Brain microvascular endothelial cell (primary cell): ENCODE measurements at regions not wholly inside any gene's neighbourhood (a gene's known extent, or its start where the extent isn't known, plus 50 kb on each side); places are given as distances from the start of the nearest gene placed in this dataset.

Source experiments
- DNase-seq: peaks from one replicate; pipeline ENCODE4 v3.0.0-alpha.2; 2020
- H3K27ac ChIP-seq: fragments of 250-450 bp; sonication (Bioruptor Pico); 2 replicates; pipeline ENCODE4 v1.5.1; 2020; ENCODE audit warnings: mild to moderate bottlenecking, moderate library complexity
- H3K27me3 ChIP-seq: fragments of 250-450 bp; sonication (Bioruptor Pico); replicated peaks from 2 replicates; pipeline ENCODE4 v1.5.1; 2020; ENCODE audit warnings: mild to moderate bottlenecking
- H3K36me3 ChIP-seq: fragments of 250-450 bp; sonication (Bioruptor Pico); replicated peaks from 2 replicates; pipeline ENCODE4 v1.5.1; 2020; ENCODE audit warnings: mild to moderate bottlenecking
- H3K4me3 ChIP-seq: 2 replicates; pipeline ENCODE4 v1.5.1; 2011; ENCODE audit warnings: low read depth, mild to moderate bottlenecking, control low read depth, low read length, moderate library complexity
- CTCF ChIP-seq: IDR thresholded peaks from 2 replicates; pipeline ENCODE4 v1.5.1; 2011; ENCODE audit warnings: low read depth, mild to moderate bottlenecking, moderate library complexity, low read length, control low read depth, inconsistent platforms; ENCODE audit errors: missing control alignments
- in situ Hi-C: cut with HindIII; loops from 2 replicates; pipeline ENCODE4 v1.10.0; 2017; ENCODE audit warnings: low sequenced_read_pairs, low pct_ligation_motif_present

GRCh38 chr5:118675247-118675646 is 313.1 kb downstream of the DTWD2 start:
- H3K4me3 ChIP-seq, result no peak overlapping the region
- no peaks in the 10 kb centered on the region for H3K36me3 ChIP-seq
- TF ChIP-seq CTCF, result no peak
- no peak overlapping the region for H3K27ac ChIP-seq
- no peak for DNase-seq
- H3K27me3 ChIP-seq, result no peaks in the 10 kb centered on the region
- in situ Hi-C loops, result no loop called here

- TF ChIP-seq CTCF, result no peak
- DNase-seq, result no peak
- no peak overlapping the region for H3K27ac ChIP-seq
- in situ Hi-C loops, result no loop called here
- no peaks in the 10 kb centered on the region for H3K27me3 ChIP-seq
- H3K36me3 ChIP-seq, result no peaks in the 10 kb centered on the region
- H3K4me3 ChIP-seq, result no peak overlapping the region
These were observed 330.8 kb downstream of the DTWD2 start for GRCh38 chr5:118657576-118657975.

GRCh38 chr5:118653872-118654271 is 334.5 kb downstream of the DTWD2 start:
- DNase-seq, result no peak
- no peak for TF ChIP-seq CTCF
- in situ Hi-C loops, result no loop called here
- H3K4me3 ChIP-seq, result no peak overlapping the region
- H3K27ac ChIP-seq, result no peak overlapping the region
- no peaks in the 10 kb centered on the region for H3K36me3 ChIP-seq
- no peaks in the 10 kb centered on the region for H3K27me3 ChIP-seq

- no peak for DNase-seq
- Histone ChIP-seq H3K36me3 (no peaks in the 10 kb centered on the region), H3K4me3 (no peak overlapping the region), H3K27me3 (no peaks in the 10 kb centered on the region), H3K27ac (no peak overlapping the region)
- TF ChIP-seq CTCF, result no peak
- in situ Hi-C loops, result no loop called here
These were observed 335.2 kb downstream of the DTWD2 start for GRCh38 chr5:118653183-118653582.

- Histone ChIP-seq H3K36me3 (no peaks in the 10 kb centered on the region), H3K27me3 (no peaks in the 10 kb centered on the region), H3K4me3 (no peak overlapping the region), H3K27ac (no peak overlapping the region)
- no peak for TF ChIP-seq CTCF
- DNase-seq, result no peak
- in situ Hi-C loops, result no loop called here
These were observed 337.3 kb downstream of the DTWD2 start for GRCh38 chr5:118651002-118651401.

GRCh38 chr5:118647587-118647986 is 340.8 kb downstream of the DTWD2 start:
- Histone ChIP-seq H3K4me3 (no peak overlapping the region), H3K27me3 (no peaks in the 10 kb centered on the region), H3K27ac (no peak overlapping the region), H3K36me3 (no peaks in the 10 kb centered on the region)
- in situ Hi-C loops, result no loop called here
- TF ChIP-seq CTCF, result no peak
- DNase-seq, result no peak
